22Rv1 (cell line): ENCODE measurements at regions not wholly inside any gene's neighbourhood (a gene's known extent, or its start where the extent isn't known, plus 50 kb on each side); places are given as distances from the start of the nearest gene placed in this dataset.

Source experiments
- H3K27ac ChIP-seq: fragments of 450-650 bp; 2 replicates; pipeline ENCODE4 v1.5.1; 2017
- ZFX ChIP-seq: fragments of 450-650 bp; IDR thresholded peaks from 2 replicates; pipeline ENCODE4 v1.6.1; 2017; ENCODE audit warnings: antibody characterized with exemption, borderline replicate concordance
- TF ChIP-seq, protein P1 (sequence below): fragments of 450-650 bp; IDR thresholded peaks from 2 replicates; pipeline ENCODE4 v1.5.1; 2017; ENCODE audit warnings: mild to moderate bottlenecking

DNA sequence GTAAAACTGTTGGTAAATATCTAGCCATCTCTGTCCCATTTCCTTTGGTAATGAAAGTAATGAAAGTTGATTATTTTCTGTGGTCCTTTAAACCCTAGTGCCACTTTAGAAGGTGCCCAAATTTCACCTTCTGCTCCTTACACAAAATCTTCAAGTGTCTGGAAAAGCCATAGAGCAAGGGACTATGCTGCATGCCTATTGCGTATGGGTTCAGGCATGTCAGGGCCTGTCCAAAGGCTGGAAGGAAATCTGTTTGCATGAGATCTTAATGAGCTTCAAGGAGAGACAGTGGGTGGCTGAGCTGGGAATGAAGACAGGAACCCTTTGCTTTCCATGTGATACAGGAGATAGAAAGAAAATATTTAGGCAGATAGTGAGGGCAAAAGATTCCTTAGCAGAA lies 66.6 kb upstream of the CCN6 start:
- TF ChIP-seq ZFX, result no peak
- TF ChIP-seq, protein P1, sequence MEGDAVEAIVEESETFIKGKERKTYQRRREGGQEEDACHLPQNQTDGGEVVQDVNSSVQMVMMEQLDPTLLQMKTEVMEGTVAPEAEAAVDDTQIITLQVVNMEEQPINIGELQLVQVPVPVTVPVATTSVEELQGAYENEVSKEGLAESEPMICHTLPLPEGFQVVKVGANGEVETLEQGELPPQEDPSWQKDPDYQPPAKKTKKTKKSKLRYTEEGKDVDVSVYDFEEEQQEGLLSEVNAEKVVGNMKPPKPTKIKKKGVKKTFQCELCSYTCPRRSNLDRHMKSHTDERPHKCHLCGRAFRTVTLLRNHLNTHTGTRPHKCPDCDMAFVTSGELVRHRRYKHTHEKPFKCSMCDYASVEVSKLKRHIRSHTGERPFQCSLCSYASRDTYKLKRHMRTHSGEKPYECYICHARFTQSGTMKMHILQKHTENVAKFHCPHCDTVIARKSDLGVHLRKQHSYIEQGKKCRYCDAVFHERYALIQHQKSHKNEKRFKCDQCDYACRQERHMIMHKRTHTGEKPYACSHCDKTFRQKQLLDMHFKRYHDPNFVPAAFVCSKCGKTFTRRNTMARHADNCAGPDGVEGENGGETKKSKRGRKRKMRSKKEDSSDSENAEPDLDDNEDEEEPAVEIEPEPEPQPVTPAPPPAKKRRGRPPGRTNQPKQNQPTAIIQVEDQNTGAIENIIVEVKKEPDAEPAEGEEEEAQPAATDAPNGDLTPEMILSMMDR, result no peak
- no peak overlapping the region for H3K27ac ChIP-seq

DNA sequence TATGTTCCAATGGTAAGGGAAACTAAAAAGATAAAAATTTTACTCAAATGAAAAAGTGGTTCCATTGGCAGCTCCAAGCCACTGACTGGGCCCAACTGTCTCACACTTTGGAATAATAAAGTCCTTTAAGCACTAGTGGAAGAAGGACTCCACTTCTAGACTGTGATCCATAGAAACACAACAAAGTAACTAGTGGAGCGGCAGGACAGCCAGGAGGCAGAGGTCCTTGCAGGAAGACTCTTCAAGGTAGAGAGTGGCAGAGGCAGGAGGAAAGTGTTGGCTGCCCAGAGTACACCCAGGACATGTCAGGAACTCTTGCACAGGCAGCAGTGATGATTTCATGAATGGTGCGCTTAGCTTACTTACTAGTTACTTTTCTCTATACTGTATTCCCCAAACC lies 65.0 kb upstream of the CCN6 start:
- TF ChIP-seq ZFX, result no peak
- TF ChIP-seq, protein P1, result no peak
- H3K27ac ChIP-seq, result no peak overlapping the region

DNA sequence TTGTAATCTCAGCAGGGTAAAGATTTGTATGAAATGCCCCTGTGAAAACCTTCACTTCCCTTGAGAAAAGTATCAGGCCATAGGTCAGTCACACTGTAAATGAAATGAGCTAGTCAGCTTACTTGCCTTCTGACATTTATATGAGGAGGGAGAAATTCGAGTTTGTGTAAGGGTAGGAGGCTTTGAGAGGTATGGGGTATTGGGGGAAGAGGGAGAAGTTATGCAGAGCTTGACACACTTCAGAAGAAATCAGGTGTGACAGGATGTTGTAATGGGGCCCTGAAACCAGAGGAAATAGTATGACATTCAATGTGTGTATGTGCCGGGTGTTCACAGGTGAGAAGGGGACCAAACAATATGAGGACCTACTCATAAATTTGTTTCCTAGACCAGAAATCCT lies 64.2 kb upstream of the CCN6 start:
- H3K27ac ChIP-seq, result no peak overlapping the region
- TF ChIP-seq, protein P1, result no peak
- no peak for TF ChIP-seq ZFX

DNA sequence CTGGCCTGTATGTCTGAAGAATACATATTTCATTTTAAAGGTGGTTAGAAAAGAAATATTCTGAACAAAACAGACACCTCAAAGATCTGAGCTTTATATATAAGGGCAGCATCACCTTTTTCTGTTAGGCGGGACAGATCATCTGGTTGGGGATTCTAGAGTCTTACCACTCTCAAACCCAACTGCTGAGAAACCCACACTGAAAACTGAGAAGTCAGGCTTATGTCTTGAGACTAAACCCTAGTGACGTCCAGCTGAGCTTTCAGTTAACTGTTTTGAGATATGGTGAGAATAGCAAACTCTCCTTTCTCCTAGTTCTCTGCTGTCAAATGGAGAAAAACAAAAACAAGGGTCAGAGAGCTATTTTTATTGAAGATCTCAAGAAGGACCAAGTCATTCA lies 63.7 kb upstream of the CCN6 start:
- H3K27ac ChIP-seq, result no peak overlapping the region
- TF ChIP-seq, protein P1, result no peak
- TF ChIP-seq ZFX, result no peak

DNA sequence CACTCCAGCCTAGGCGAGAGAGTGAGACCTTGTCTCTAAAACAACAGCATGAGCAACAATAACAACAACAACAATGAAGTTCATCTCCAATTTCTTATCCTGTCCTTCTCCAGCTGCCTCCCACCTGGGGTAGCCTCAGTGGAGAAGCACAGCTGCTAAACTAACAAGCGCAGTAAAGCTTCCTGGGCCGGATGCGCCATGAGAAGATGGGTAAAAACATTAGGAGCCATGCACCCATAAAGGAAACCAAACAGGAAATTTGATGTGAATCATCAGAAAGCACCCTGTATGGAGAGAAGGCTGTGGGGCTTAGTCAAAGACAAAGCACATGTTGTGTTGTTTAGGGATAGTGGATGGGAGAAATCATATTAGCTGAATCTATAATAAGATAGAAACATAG lies 61.1 kb upstream of the CCN6 start:
- no peak overlapping the region for H3K27ac ChIP-seq
- TF ChIP-seq, protein P1, result no peak
- no peak for TF ChIP-seq ZFX

DNA sequence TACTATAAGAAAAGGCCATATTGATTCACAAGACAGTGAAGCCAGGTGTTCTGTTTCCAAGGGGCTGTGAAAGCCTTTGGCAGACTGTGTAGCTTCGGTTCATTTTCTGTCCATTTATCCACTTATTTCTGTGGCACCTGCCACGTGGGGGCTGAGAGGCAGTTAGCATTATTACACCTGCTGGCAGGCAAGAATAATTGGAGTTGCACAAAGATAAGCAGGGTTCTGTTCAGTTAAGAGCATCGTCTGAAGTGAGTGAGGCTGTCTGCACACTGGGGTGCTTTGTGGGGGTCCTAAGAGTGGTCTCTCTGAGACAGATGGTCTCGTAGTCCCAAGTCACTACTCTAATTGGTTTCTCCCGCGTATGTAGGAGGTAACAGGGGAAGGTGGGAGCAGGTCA lies 60.6 kb upstream of the CCN6 start:
- TF ChIP-seq, protein P1, result no peak
- no peak for TF ChIP-seq ZFX
- no peak overlapping the region for H3K27ac ChIP-seq

DNA sequence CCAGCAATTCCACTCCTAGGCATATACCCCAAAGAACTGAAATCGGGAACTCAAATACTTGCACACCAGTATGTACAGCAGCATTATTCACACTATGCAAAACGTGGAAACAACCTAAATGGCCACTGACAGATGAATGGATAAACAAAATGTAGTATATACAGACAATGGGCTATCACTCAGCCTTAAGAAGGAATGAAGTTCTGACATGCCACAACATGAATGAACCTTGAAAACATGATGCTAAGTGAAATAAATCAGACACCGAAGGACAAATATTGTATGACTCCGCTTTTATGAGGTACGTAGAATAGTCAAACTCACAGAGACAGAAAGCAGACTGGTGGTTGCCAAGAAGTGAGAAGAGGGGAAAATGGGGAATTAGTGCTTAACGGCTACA lies 59.1 kb upstream of the CCN6 start:
- H3K27ac ChIP-seq, result no peak overlapping the region
- TF ChIP-seq, protein P1, result no peak
- TF ChIP-seq ZFX, result no peak
